ENCODE measurements at regions not wholly inside any gene's neighbourhood (a gene's known extent, or its start where the extent isn't known, plus 50 kb on each side); places are given as distances from the start of the nearest gene placed in this dataset.

GRCh38 chr4:60345392-60345791, 854.7 kb upstream of the ADGRL3 start:
- TF ChIP-seq CTCF (IDR thresholded peaks at IDR 0.05; ENCODE audit: borderline replicate concordance, insufficient read depth, low read depth, low read length) = no peak
- H3K4me3 ChIP-seq (ENCODE audit: low read depth, low read length) = no peak overlapping the region

- no peak for TF ChIP-seq CTCF (IDR thresholded peaks at IDR 0.05; ENCODE audit: borderline replicate concordance, insufficient read depth, low read depth, low read length)
- H3K4me3 ChIP-seq (ENCODE audit: low read depth, low read length) = no peak overlapping the region
These were observed 840.3 kb upstream of the ADGRL3 start for GRCh38 chr4:60359746-60360367.

- no peak for TF ChIP-seq CTCF (IDR thresholded peaks at IDR 0.05; ENCODE audit: borderline replicate concordance, insufficient read depth, low read depth, low read length)
- no peak overlapping the region for H3K4me3 ChIP-seq (ENCODE audit: low read depth, low read length)
These were observed 835.0 kb upstream of the ADGRL3 start for GRCh38 chr4:60365176-60365575.

GRCh38 chr4:60366661-60367060, 833.5 kb upstream of the ADGRL3 start:
- H3K4me3 ChIP-seq (ENCODE audit: low read depth, low read length) = no peak overlapping the region
- TF ChIP-seq CTCF (IDR thresholded peaks at IDR 0.05; ENCODE audit: borderline replicate concordance, insufficient read depth, low read depth, low read length) = no peak

GRCh38 chr4:60368986-60369385, 831.1 kb upstream of the ADGRL3 start:
- H3K4me3 ChIP-seq (ENCODE audit: low read depth, low read length) = no peak overlapping the region
- TF ChIP-seq CTCF (IDR thresholded peaks at IDR 0.05; ENCODE audit: borderline replicate concordance, insufficient read depth, low read depth, low read length) = no peak

GRCh38 chr4:60378010-60378409, 822.1 kb upstream of the ADGRL3 start:
- no peak overlapping the region for H3K4me3 ChIP-seq (ENCODE audit: low read depth, low read length)
- TF ChIP-seq CTCF (IDR thresholded peaks at IDR 0.05; ENCODE audit: borderline replicate concordance, insufficient read depth, low read depth, low read length) = no peak

GRCh38 chr4:60384516-60384915, 815.6 kb upstream of the ADGRL3 start:
- H3K4me3 ChIP-seq (ENCODE audit: low read depth, low read length) = no peak overlapping the region
- TF ChIP-seq CTCF (IDR thresholded peaks at IDR 0.05; ENCODE audit: borderline replicate concordance, insufficient read depth, low read depth, low read length) = no peak
